ENCODE measurements at regions not wholly inside any gene's neighbourhood (a gene's known extent, or its start where the extent isn't known, plus 50 kb on each side); places are given as distances from the start of the nearest gene placed in this dataset.
"Not testable (repeated sequence)": the region's sequence is repeated elsewhere in the genome, so short reads cannot be mapped to it uniquely, and the experiment has no call there.

DNA sequence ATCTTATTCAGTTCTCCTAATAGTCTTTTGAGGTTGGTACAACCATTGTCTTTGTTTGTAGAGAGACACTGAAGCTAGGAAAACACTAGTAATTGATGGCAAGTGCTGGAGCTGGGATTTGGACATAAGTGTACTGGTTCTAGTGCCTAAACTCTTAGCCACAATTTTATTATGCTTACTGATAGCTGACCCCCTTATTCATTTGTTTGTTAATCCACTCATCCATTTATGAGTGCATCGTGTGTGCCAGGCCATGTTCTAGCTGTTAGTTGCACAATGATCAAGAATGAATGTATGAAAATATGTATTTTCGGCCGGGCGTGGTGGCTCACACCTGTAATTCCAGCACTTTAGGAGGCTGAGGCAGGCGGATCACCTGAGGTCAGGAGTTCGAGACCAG lies 88.2 kb upstream of the SEC22B start:
- CTCF ChIA-PET; H3K9me3 Mint-ChIP-seq (ENCODE audit: low read depth, unreplicated experiment); BruUV-seq (replicated peaks); DNase-seq; H3K4me1 Mint-ChIP-seq (ENCODE audit: low read depth, unreplicated experiment); H3K27ac Mint-ChIP-seq (ENCODE audit: unreplicated experiment); intact Hi-C loops (cut with micrococcal nuclease; ENCODE audit: unreplicated experiment); H3K4me3 Mint-ChIP-seq (ENCODE audit: low read depth, unreplicated experiment); H3K36me3 Mint-ChIP-seq (ENCODE audit: insufficient read depth, unreplicated experiment); H3K27me3 Mint-ChIP-seq (ENCODE audit: unreplicated experiment): not testable (repeated sequence)

DNA sequence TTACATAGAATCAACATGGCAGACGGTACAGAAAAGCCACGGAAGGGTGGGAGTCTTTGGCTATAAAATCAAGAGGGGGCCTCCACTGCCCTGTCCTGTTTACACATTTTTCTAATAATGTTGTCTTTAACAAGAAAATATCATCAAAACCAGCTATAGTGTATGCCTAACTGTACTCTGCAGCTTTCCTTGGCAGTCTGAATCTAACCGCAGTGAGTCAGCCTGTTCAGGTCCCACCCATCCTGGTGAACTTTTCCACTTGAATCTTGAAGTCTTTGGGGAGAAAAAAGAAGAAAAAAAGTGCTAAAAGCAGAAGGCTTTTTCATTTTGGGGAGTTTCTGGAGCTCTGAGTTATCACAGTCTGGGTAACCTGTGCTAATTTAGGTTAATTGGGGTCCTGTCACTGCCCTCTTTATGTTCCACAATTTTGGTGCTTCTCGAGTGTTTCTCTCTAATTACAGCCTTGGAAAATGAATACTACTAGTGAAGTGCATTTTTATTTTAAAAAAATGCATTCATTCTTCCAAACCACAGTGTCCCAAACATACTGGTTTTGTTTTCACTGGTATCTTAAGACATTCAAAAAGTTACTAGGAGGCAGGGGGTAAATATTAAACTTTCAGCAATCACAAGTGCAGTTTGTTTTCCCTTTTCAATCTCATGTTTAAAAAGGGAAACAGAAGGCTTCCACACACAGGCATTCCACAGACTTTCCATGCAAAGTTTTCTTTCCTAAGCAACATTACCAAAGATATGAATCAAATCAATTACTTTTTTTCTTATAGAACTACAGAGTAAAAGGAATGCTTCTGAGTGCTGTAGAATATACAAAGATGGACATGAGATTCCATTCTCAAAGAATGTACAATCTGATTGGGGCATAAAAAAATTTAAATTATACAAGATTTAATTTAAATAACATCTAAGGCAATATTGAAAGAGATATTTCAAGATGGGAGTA lies 86.8 kb upstream of the SEC22B start:
- H3K27me3 Mint-ChIP-seq (ENCODE audit: unreplicated experiment); H3K27ac Mint-ChIP-seq (ENCODE audit: unreplicated experiment); H3K4me1 Mint-ChIP-seq (ENCODE audit: low read depth, unreplicated experiment); CTCF ChIA-PET; H3K4me3 Mint-ChIP-seq (ENCODE audit: low read depth, unreplicated experiment); H3K9me3 Mint-ChIP-seq (ENCODE audit: low read depth, unreplicated experiment); H3K36me3 Mint-ChIP-seq (ENCODE audit: insufficient read depth, unreplicated experiment); BruUV-seq (replicated peaks); intact Hi-C loops (cut with micrococcal nuclease; ENCODE audit: unreplicated experiment); DNase-seq: not testable (repeated sequence)

DNA sequence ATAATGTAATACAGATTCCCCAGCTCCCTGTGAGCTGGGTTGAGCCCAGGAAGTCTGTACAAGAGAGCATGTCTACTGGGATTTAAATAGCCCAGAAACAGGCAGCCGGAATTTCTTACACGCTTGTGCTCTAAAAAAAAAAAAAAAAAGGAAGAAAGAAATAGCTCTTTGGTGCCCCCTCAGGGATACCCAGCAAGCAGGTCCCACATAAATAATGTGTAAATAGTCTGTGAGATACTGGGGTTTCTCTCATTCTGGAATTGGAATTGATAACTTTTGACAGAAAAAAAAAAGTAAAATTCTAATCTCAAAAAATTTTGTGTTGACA lies 81.4 kb upstream of the SEC22B start:
- H3K36me3 Mint-ChIP-seq (ENCODE audit: insufficient read depth, unreplicated experiment); H3K27me3 Mint-ChIP-seq (ENCODE audit: unreplicated experiment); H3K4me1 Mint-ChIP-seq (ENCODE audit: low read depth, unreplicated experiment); DNase-seq; CTCF ChIA-PET; H3K4me3 Mint-ChIP-seq (ENCODE audit: low read depth, unreplicated experiment); H3K27ac Mint-ChIP-seq (ENCODE audit: unreplicated experiment); BruUV-seq (replicated peaks); intact Hi-C loops (cut with micrococcal nuclease; ENCODE audit: unreplicated experiment); H3K9me3 Mint-ChIP-seq (ENCODE audit: low read depth, unreplicated experiment): not testable (repeated sequence)

DNA sequence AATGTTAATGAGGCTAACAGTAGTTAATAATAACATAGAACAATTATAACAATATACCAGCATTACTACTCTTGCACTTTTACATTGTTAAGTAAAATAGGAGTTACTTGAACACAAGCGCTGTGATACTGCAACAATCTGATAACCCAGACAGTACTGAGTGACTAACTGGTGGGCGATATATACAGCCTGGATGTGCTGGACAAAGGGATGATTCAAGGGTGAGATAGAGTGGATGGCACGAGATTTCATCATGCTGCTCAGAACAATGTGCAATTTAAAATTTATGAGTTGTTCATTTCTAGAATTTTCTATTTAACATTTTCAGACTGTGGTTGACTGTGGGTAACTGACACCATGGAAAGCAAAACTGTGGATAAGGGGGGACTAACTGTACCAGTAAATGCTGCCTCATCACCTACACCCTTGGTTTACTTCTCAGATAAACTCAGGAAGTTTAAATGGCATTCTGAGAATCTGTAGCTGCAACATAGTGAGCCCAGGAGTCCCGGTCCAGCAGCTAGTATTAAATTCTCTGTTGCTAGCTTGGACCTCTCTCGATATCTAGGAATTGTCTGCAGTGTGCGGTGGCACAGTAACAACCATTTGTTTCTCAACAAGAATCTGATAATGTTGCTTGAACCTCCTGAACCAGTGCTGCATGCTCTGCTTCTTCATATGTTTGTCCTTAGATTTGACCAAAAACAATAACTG lies 80.9 kb upstream of the SEC22B start:
- H3K4me1 Mint-ChIP-seq (ENCODE audit: low read depth, unreplicated experiment); H3K27ac Mint-ChIP-seq (ENCODE audit: unreplicated experiment); intact Hi-C loops (cut with micrococcal nuclease; ENCODE audit: unreplicated experiment); DNase-seq; H3K36me3 Mint-ChIP-seq (ENCODE audit: insufficient read depth, unreplicated experiment); H3K27me3 Mint-ChIP-seq (ENCODE audit: unreplicated experiment); H3K4me3 Mint-ChIP-seq (ENCODE audit: low read depth, unreplicated experiment); BruUV-seq (replicated peaks); H3K9me3 Mint-ChIP-seq (ENCODE audit: low read depth, unreplicated experiment); CTCF ChIA-PET: not testable (repeated sequence)

DNA sequence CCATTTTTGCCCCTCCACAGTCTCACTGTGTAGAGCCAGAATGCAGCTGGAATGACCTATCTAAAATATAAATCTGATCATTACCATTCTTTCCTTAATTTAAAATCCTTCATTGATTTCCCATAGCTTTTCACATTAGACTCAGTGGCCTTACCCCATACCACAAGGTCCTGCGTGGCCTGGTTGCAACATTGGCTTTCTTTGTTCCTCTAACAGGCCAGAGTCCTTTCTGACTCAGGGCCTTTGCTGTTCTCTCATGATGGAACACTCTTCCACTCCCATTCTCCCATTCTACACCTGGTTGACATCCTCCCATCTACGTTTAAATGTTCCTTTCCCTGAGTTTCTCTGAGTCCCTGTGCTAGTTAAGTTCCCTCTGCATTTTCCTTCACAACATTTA lies 74.4 kb upstream of the SEC22B start:
- H3K4me3 Mint-ChIP-seq (ENCODE audit: low read depth, unreplicated experiment); DNase-seq; H3K27ac Mint-ChIP-seq (ENCODE audit: unreplicated experiment); CTCF ChIA-PET; intact Hi-C loops (cut with micrococcal nuclease; ENCODE audit: unreplicated experiment); H3K4me1 Mint-ChIP-seq (ENCODE audit: low read depth, unreplicated experiment); H3K36me3 Mint-ChIP-seq (ENCODE audit: insufficient read depth, unreplicated experiment); H3K27me3 Mint-ChIP-seq (ENCODE audit: unreplicated experiment); H3K9me3 Mint-ChIP-seq (ENCODE audit: low read depth, unreplicated experiment); BruUV-seq (replicated peaks): not testable (repeated sequence)

GRCh38 chr1:120248726-120249427 lies 72.6 kb upstream of the SEC22B start:
- H3K4me1 Mint-ChIP-seq (ENCODE audit: low read depth, unreplicated experiment); CTCF ChIA-PET; BruUV-seq (replicated peaks); H3K27me3 Mint-ChIP-seq (ENCODE audit: unreplicated experiment); H3K9me3 Mint-ChIP-seq (ENCODE audit: low read depth, unreplicated experiment); H3K4me3 Mint-ChIP-seq (ENCODE audit: low read depth, unreplicated experiment); H3K36me3 Mint-ChIP-seq (ENCODE audit: insufficient read depth, unreplicated experiment); H3K27ac Mint-ChIP-seq (ENCODE audit: unreplicated experiment); DNase-seq; intact Hi-C loops (cut with micrococcal nuclease; ENCODE audit: unreplicated experiment): not testable (repeated sequence)

DNA sequence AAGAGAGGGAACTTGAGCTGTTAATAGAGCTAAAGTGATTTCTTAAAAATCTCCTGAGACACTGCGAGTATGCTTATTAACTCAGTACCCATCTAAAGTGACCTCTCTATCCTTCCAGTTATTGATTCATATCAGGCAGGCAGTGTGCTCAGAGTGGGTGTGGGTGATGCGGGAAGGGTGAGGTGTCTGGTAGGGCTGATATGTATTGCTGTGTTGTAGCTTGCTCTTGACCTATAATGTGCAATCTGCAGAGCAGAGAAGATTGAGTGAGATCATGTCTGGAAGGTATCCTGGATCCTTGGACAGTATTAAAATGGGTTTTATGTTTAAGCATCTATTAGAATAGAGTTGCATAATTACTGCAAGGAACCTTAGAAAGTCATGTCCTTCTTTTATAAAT lies 71.9 kb upstream of the SEC22B start:
- CTCF ChIA-PET; H3K36me3 Mint-ChIP-seq (ENCODE audit: insufficient read depth, unreplicated experiment); intact Hi-C loops (cut with micrococcal nuclease; ENCODE audit: unreplicated experiment); H3K27me3 Mint-ChIP-seq (ENCODE audit: unreplicated experiment); H3K9me3 Mint-ChIP-seq (ENCODE audit: low read depth, unreplicated experiment); H3K27ac Mint-ChIP-seq (ENCODE audit: unreplicated experiment); H3K4me1 Mint-ChIP-seq (ENCODE audit: low read depth, unreplicated experiment); H3K4me3 Mint-ChIP-seq (ENCODE audit: low read depth, unreplicated experiment); BruUV-seq (replicated peaks); DNase-seq: not testable (repeated sequence)

DNA sequence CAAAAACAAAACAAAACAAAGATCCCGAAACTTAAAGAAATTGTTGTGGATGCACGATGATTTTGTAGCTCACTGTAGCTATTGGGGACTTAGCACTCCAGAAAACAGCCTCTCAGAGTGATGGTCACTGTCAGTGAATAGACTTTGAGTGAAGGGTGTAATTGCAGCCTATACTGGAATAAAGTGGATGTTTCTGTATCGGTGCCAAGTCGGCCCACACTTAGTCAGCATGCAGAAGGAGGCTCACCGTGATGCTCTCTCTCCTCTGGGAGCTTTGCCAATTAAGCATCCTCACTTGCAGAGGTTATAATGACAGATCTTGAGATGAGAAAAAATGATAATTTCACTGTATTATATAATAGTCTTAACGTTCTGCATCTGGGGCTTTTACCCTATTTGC lies 67.5 kb upstream of the SEC22B start:
- CTCF ChIA-PET; H3K4me3 Mint-ChIP-seq (ENCODE audit: low read depth, unreplicated experiment); H3K9me3 Mint-ChIP-seq (ENCODE audit: low read depth, unreplicated experiment); H3K36me3 Mint-ChIP-seq (ENCODE audit: insufficient read depth, unreplicated experiment); DNase-seq; H3K27ac Mint-ChIP-seq (ENCODE audit: unreplicated experiment); intact Hi-C loops (cut with micrococcal nuclease; ENCODE audit: unreplicated experiment); H3K27me3 Mint-ChIP-seq (ENCODE audit: unreplicated experiment); BruUV-seq (replicated peaks); H3K4me1 Mint-ChIP-seq (ENCODE audit: low read depth, unreplicated experiment): not testable (repeated sequence)

- intact Hi-C loops (cut with micrococcal nuclease; ENCODE audit: unreplicated experiment); H3K36me3 Mint-ChIP-seq (ENCODE audit: insufficient read depth, unreplicated experiment); BruUV-seq (replicated peaks); DNase-seq; H3K27ac Mint-ChIP-seq (ENCODE audit: unreplicated experiment); H3K4me3 Mint-ChIP-seq (ENCODE audit: low read depth, unreplicated experiment); CTCF ChIA-PET; H3K9me3 Mint-ChIP-seq (ENCODE audit: low read depth, unreplicated experiment); H3K27me3 Mint-ChIP-seq (ENCODE audit: unreplicated experiment); H3K4me1 Mint-ChIP-seq (ENCODE audit: low read depth, unreplicated experiment): not testable (repeated sequence)
Observed at GRCh38 chr1:120242582-120242981, 66.3 kb upstream of the SEC22B start.

DNA sequence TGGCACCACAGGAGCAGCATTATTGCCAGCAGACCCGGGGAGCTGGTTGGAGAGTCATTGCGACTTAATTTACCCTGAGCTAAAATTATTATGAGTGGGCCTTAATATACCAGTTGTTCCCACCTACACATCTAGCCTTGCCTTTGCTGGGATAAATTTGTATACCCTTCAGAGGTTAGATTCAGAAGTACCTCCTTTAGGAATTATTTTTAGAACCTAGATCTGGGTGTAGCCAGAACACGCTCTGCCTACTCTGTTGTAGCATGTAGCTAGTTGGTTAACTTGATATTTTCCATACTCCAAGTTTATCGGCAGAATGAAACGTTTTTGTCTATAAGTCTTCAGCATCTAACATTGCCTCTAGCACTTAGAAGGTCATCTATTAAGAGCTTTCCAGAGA lies 65.5 kb upstream of the SEC22B start:
- H3K36me3 Mint-ChIP-seq (ENCODE audit: insufficient read depth, unreplicated experiment); H3K27ac Mint-ChIP-seq (ENCODE audit: unreplicated experiment); BruUV-seq (replicated peaks); H3K4me1 Mint-ChIP-seq (ENCODE audit: low read depth, unreplicated experiment); DNase-seq; H3K27me3 Mint-ChIP-seq (ENCODE audit: unreplicated experiment); intact Hi-C loops (cut with micrococcal nuclease; ENCODE audit: unreplicated experiment); H3K9me3 Mint-ChIP-seq (ENCODE audit: low read depth, unreplicated experiment); H3K4me3 Mint-ChIP-seq (ENCODE audit: low read depth, unreplicated experiment); CTCF ChIA-PET: not testable (repeated sequence)
